Fibroblast of skin of left quadriceps (primary cell): ENCODE measurements at regions not wholly inside any gene's neighbourhood (a gene's known extent, or its start where the extent isn't known, plus 50 kb on each side); places are given as distances from the start of the nearest gene placed in this dataset.

ENCODE experiments used
- DNase-seq, 2 experiments: peaks; one replicate each; pipeline ENCODE4 v3.0.0-alpha.2; 2013; ENCODE audit warnings: low read depth in 2 of 2

- no peak for DNase-seq
These were observed 557.9 kb upstream of the ZNF385D start for GRCh38 chr3:22308871-22309270.

GRCh38 chr3:22315925-22316324 is 564.9 kb upstream of the ZNF385D start:
- DNase-seq = no peak

- no peak for DNase-seq
These were observed 567.3 kb upstream of the ZNF385D start for GRCh38 chr3:22318325-22318724.

- DNase-seq = peak; percentile 3 to 9
These were observed 568.4 kb upstream of the ZNF385D start for GRCh38 chr3:22319446-22319845.

GRCh38 chr3:22322861-22323260 is 571.9 kb upstream of the ZNF385D start:
- DNase-seq = no peak

GRCh38 chr3:22326305-22326704 is 575.3 kb upstream of the ZNF385D start:
- DNase-seq = no peak

- no peak for DNase-seq
These were observed 584.0 kb upstream of the ZNF385D start for GRCh38 chr3:22334996-22335395.

- DNase-seq = no peak
These were observed 598.3 kb upstream of the ZNF385D start for GRCh38 chr3:22349215-22349851.

- no peak for DNase-seq
These were observed 600.8 kb upstream of the ZNF385D start for GRCh38 chr3:22351806-22352205.

- DNase-seq = no peak
These were observed 602.1 kb upstream of the ZNF385D start for GRCh38 chr3:22353126-22353525.

GRCh38 chr3:22358334-22358733 is 607.3 kb upstream of the ZNF385D start:
- DNase-seq = no peak

GRCh38 chr3:22360164-22360563 is 609.2 kb upstream of the ZNF385D start:
- no peak for DNase-seq

GRCh38 chr3:22360970-22361369 is 610.0 kb upstream of the ZNF385D start:
- DNase-seq = peak; percentile 13 to 20

- peak in 1 of 2 experiments; percentile 8 for DNase-seq
These were observed 610.5 kb upstream of the ZNF385D start for GRCh38 chr3:22361521-22361920.

- DNase-seq = no peak
These were observed 613.8 kb upstream of the ZNF385D start for GRCh38 chr3:22364851-22365250.

- no peak for DNase-seq
These were observed 615.8 kb upstream of the ZNF385D start for GRCh38 chr3:22366781-22367180.

GRCh38 chr3:22371036-22371435 is 620.0 kb upstream of the ZNF385D start:
- no peak for DNase-seq

- DNase-seq = no peak
These were observed 620.7 kb upstream of the ZNF385D start for GRCh38 chr3:22371607-22372291.

- DNase-seq = no peak
These were observed 621.5 kb upstream of the ZNF385D start for GRCh38 chr3:22372292-22373062.

- DNase-seq = no peak
These were observed 622.2 kb upstream of the ZNF385D start for GRCh38 chr3:22373182-22373581.

- DNase-seq = no peak
These were observed 622.8 kb upstream of the ZNF385D start for GRCh38 chr3:22373827-22374226.

- DNase-seq = peak; percentile 54 to 56
These were observed 626.4 kb upstream of the ZNF385D start for GRCh38 chr3:22377421-22377820.

- no peak for DNase-seq
These were observed 627.9 kb upstream of the ZNF385D start for GRCh38 chr3:22378869-22379268.
